ELR (cell line): ENCODE measurements at regions not wholly inside any gene's neighbourhood (a gene's known extent, or its start where the extent isn't known, plus 50 kb on each side); places are given as distances from the start of the nearest gene placed in this dataset.
A peak's percentile ranks its signal among the peaks of the same experiment; 100 is the strongest.

ENCODE experiments used
- DNase-seq: peaks from one replicate; pipeline ENCODE4 v3.0.0-alpha.2; 2015; ENCODE audit warnings: low read depth

DNA sequence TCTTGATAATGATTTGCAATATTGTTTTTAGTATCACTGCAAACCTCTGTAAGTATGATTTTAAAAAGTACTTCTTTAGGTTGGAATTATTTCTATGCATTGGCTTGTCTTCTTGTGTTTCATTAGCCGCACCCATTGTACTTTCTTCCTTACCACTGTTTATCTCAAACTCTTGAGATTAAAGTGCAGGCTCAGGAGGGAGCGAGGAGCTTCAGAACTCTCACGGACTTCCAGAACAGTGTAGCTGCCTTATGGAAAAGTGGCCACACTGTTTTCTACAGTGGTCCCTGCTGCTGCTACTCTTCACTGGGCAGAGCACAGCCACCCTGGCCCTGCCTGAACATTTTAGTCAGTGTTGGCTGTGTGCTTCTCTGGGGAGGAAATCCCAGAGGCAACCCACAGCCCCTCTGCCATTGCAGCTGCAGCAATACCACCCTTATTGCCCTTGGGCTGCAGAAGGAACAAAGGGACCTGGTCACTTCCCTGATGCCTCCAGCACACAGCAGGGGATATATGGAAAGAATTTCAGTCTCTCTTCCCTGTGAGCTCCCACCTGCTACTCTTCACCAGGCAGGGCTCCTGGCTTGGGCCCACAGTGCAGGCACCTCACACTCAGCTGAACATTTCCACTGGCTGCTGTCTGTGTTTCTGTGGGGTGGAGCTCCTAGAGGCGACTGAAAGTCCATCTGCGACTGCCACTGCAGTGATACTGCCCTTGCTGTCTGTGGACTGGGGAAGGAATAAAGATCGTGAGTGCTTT lies 91.7 kb upstream of the MAP3K4 start:
- DNase-seq: no peak

DNA sequence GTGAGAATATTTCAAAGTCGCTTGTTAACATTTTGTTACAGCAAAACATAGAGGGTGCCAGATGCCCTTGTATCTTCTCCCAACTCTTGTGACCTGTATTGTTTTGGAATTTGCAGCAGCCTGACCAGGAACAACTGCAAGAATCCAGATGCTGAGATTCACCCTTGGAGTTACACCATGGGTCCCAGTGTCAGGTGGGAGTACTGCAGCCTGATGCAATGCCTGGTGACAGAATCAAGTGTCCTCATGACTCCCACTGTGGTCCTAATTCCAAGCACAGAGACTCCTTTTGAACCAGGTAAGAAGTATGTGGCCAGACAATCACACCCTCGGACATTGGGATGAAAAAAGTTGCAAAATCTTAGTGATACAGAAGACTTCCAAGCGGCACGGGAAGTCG lies 79.6 kb upstream of the MAP3K4 start:
- no peak for DNase-seq

DNA sequence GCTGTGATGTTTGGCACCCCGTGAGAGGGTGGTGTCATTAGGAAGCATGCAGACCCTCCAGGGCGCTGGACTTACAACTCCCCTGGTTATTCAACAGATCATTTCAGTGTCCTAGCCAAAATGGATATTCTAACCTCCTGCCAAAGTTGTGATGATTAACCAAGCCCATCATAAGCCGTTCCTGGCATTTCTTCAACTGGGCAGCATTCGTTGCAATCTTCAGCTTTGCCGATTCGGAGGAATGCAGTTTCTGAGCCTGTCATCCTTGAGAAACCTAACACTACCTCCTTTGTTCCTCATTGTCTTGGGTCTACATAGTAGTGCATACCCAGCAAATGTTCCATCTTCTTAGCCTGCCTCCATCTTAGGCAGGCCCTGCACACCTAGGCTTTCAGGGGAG lies 79.2 kb upstream of the MAP3K4 start:
- DNase-seq: no peak

DNA sequence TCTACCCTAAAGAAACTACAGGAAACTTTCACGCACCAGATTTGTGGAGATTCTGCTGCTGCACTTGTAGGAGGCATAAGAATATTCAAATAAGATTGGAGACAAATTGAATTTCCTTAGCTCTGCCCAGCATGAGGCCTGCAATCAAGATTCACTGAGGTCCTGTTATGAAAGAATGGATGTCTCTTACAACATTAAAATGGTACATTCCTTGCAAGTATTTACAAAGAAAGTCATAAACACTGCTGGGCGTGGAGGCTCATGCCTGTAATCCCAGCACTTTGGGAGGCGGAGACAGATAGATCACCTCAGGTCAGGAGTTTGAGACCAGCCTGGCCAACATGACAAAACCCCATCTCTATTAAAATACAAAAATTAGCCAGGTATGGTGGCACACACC lies 74.0 kb upstream of the MAP3K4 start:
- DNase-seq: no peak

DNA sequence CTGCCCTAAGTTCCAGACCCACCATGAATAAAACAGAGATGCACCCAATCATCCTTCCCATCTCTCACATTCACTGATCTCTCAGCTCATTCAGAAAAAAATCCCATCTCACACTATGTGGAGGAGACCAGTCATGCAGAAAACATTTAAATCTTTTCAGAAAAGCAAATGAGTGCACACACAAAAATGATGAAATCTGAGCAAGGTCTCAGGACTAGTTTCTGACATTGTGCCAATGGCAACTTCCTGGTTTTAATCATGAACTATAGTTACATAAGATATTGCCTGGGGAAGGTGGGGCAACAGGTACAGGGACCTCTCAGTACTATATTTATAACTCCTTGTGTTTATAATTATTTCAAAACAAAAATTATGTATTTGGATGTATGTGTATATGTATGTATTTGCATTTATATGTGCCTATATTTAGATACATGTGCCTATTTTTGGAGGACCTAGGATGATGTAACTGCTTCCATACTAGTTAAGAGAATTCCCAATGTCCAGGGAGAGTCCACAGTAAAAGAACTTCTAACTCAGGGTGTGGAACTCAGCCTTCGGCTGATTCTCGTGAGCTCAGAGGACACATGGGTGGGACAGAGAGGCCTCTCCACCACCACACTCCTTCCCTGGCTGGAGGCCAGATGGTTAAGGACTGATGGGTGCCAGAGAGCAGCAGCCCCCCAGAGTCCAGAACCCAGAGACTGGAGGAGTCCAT lies 71.7 kb upstream of the MAP3K4 start:
- DNase-seq: peak; percentile 72

DNA sequence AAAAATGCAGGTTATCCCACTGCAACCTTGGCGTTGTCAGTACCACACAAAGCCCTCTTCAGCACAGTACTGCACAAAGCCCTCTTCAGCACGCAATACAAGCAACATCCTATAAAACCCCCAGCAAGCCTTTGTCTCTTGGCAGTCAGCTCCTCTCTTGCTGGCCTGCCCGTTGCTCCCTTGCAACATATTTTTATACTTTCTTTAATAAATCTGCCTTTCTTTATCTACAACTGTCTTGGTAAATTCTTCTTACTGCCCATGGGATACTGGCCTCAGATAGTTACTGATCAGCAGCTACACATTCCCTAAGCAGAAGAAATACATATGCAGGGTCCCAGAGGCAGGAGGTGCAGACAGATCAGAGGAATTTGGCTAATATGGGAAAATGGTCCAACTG lies 70.5 kb upstream of the MAP3K4 start:
- no peak for DNase-seq

DNA sequence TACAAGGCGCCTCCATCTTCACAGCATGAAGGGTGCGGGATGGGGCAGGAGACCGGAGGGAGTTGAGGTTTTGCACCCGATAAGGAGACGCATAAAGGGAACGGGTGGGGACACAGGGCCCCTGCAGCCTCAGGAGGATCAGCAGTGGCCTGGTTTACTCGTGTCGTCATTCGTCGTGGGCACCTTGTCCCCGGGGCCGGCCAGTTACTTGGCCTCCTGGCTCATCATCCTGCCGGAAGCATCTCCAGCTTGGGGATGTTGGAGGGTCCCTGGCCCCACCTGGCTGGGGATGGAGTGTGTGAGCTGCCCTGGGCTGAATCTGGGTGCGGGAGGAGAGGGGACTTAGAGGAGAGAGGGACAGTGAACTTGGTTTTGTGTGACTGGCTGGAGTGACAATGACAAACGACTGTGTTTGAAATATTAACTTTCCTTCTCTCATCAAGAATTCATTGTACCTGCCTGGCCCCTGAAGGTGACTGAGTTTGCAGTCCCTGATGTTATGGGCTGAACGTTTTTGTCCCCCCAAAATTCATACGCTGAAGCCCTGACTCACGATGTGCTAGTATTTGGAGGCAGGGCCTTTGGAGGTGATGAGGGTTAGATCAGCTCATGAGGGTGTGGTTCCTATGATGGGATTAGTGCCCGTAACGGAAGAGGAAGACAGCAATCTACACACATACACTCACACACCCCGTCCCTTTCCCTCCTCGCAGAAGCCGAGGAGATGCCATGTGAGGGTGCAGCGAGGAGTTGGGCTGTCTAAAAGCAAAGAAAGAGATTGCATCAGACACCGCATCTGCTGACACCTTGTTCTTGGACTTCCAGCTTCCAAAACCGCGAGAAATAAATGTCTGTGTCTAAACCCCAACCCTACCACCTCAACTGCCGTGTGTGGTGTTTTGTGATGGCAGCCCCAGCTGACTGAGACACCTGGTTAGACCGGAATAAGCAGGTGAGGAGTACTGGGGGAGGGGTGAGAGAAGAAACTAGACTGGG lies 65.0 kb upstream of the MAP3K4 start:
- no peak for DNase-seq

DNA sequence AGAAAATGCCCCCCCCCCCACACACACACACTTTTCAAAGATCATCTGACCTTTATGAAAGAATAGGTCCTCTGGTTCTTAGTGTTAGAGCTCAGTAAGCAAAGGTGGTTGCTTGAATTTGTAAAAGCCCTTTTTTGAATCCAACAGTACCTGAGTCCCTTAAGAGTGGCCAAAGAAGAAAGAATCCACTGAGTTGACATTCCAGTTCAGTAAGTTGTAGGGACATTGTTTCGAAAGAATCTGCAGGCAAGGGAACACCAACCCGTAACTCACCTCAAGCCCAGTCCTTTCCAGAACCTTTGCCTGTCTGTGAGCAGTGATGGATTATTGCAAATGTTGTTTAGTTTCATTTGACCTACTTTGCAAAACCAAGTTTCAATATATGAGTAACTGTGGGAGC lies 64.2 kb upstream of the MAP3K4 start:
- DNase-seq: no peak

DNA sequence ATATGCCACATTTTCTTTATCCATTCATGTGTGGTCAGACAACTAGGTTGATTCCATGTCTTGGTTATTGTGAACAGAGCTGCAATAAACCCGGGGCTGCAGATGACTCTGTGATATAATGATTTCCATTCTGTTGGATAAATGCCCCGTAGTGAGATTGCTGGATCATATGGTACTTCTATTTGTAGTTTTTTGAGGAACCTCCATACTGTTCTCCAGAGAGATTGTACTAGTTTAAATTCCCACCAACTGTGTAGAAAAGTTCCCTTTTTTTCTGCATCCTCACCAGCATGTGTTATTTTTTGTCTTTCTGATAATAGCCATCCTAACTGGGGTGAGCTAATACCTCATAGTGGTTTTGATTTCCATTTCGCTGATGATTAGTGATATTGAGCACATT lies 62.2 kb upstream of the MAP3K4 start:
- no peak for DNase-seq

DNA sequence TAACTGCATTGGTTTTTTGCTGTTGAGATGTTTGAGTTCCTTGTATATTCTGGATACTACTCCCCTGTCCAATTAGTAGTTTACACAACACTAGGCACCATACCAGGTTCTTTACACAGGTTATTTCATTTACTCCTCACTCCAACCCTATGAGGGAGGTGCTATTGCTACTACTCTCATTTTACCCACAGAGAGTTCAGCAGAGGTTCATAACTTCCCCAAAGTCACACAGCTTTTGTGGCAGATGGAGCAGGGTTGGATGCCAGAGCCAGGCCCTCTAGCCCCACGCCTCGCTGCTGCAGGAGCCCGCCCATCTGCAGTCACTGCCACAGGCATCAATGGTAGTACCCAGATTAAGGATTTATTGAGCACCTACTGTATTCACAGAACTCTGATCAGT lies 61.7 kb upstream of the MAP3K4 start:
- no peak for DNase-seq

DNA sequence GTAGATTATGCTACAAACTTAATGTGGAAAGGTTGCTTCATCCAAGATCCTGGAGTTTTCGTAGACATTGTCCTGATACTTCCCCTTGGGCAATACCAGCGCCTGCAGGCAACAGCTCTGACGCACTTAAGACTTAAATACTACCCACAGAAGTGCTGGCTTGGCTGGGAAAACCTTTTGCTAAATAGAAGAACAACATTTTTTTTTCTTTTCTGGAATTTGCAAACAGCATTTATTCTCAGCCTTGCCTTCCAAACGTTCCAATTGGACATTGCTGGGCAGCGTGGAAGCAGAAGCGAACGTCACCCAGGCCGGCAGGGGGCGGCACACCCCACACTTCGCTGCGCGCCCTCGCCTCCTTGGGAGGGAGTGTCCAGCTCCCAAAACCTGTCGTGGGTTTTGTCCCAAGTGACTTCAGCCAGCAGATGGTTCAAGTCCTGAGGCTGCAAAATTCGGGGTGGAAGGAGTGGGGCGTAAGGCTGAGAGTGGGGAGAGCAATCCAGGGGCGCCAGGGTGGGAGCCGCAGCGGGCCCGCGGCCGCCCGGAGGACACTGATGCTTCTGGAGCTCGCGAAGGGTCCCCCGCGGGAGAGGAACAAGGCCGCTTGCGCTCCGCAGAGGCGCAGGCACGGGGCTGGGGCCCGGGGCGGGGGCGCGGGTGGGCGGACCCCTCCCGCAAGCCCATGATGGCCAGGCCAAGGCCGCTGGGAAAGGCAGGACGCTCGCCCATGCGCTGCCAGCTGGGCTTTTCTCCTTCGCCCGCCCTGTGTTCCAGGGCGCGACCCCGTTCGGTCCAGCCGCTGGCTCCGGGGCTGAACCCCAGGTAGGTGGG lies 60.8 kb upstream of the MAP3K4 start:
- DNase-seq: peak; percentile 66

DNA sequence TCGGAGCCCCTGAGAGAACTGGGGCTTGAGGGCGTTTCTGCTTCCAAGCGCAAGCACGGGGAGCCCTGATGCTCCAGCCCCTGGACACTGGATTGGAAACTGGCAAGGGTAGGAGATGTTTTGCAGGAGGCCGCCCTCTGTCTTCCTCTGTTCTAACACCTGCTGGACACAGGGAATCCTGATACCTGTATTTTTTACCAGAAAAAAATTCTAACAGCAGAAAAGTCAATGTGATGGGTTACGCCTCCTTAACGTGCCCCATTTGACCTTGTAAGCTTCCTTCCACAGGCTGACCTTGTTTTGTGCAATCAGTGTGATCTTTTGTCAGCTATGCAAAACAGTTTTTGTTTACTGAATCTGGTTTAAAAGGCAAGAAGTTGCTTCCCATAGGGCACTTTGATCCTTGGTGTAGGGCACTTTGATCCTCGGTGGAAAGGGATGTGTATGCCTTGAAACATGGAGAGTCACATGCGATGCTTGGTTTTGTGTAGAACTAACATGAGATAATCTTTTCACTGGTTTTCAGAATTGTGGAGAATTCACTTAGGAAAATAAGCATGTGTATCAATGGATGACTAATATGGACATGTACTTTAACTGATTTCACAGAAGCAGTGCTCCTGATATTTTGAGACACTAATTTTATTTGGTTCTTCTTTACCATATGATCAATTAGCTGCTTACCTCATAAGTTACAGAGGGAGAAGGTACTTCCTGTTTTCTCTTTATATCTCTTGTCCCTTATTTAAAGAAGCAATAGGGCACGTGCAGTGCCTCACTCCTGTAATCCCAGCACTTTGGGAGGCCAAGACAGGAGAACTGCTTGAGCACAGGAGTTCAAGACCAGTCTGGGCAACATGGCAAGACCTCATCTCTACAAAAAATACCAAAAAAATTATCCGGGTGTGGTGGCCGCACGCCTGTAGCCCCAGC lies 59.9 kb upstream of the MAP3K4 start:
- DNase-seq: no peak

DNA sequence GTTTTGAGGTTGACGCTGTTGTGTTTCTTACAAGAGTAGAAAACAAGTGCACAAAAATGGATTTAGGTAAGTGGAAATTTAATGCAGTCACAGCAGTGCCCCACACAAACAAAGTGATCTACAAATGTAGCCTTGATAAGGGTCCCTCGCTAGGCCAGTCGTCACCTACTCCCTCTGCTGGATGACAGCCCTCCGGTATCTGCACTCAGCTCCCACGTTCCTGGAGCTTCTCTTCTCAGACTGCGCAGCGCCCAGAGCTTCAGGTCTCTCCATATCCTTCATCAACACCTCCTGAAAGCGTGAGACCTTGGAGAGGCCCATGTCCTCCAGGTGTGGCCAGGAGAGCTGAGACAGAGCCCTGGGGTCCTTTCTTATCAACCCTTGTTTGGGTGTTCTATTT lies 58.3 kb upstream of the MAP3K4 start:
- no peak for DNase-seq

DNA sequence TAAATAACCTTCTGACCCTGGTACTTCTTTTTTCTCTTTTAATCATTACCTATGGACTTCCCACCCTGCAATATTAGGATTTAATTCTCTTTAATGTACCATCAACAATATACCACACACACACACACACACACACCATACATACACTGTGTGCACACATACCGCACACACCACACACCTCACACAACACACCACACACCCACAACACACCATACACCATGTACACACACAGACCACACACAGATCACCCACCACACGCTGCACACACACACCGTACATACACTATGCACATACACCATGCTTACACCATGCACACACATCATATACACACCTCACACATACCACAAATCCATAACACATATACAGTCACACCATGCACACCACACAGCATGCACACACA lies 57.4 kb upstream of the MAP3K4 start:
- DNase-seq: no peak

DNA sequence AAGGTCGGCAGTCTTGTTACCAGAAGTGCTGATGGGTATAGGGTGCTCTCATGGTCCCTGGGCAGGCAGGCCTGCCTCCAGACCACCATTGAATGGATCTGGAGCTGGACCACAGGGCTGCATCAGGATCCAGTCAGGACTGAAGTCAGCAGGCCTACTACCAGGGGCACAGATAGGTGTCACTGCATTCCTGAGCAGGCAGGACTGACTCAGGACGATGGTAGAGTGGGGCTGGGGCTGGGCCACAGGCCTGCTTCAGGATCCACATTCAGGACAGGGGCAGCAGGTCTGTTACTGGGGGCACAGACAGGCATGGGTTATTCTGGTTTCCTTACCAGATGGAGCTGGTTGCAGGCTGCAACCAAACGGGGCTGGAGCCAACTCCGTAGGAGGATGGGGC lies 51.4 kb upstream of the MAP3K4 start:
- no peak for DNase-seq
